PC-3 (cell line): ENCODE measurements at regions not wholly inside any gene's neighbourhood (a gene's known extent, or its start where the extent isn't known, plus 50 kb on each side); places are given as distances from the start of the nearest gene placed in this dataset.

Experiments used
- ATAC-seq: fragments of 200-7000 bp; cut with Tn5 transposase; 2 replicates; pipeline ENCODE4 v1.9.1; 2020; ENCODE audit warnings: mild to moderate bottlenecking, moderate library complexity
- BruUV-seq: library from RNA; stranded (reverse); fragments of 400-500 nt; replicated peaks from 2 replicates; lab custom pipeline; 2021; lab: Mats Ljungman, UMichigan
- CTCF ChIA-PET: fragments of 300-600 bp; sonication (Branson Sonifier 250); formaldehyde crosslinking; loops from one replicate; lab custom pipeline; 2022; ENCODE audit warnings: antibody characterized with exemption; lab: Charles Lee
- POLR2A ChIA-PET: fragments of 300-600 bp; sonication (Branson Sonifier 250); formaldehyde crosslinking; loops from one replicate; lab custom pipeline; 2022; ENCODE audit warnings: antibody characterized with exemption; ENCODE audit not compliant: unreplicated experiment; lab: Charles Lee
- DNase-seq: peaks from one replicate; pipeline ENCODE4 v3.0.0-alpha.2; 2015
- H2AFZ ChIP-seq: fragments of 300-600 bp; sonication (generic); 2 replicates; pipeline ENCODE4 v1.6.0; 2016; ENCODE audit warnings: antibody characterized with exemption, low read length
- H3F3A ChIP-seq: fragments of 300-600 bp; sonication (generic); one replicate; pipeline ENCODE4 v1.6.0; 2017; ENCODE audit warnings: antibody characterized with exemption, low read length, control low read depth, mild to moderate bottlenecking; ENCODE audit not compliant: unreplicated experiment
- H3K27ac ChIP-seq: fragments of 300-600 bp; sonication (generic); 2 replicates; pipeline ENCODE4 v1.5.1; 2016; ENCODE audit warnings: mild to moderate bottlenecking, low read length
- H3K27me3 ChIP-seq: fragments of 300-600 bp; sonication (generic); 2 replicates; pipeline ENCODE4 v1.6.1; 2016; ENCODE audit warnings: low read length, mixed read lengths
- H3K36me3 ChIP-seq: fragments of 300-600 bp; sonication (generic); 2 replicates; pipeline ENCODE4 v1.6.1; 2016; ENCODE audit warnings: low read depth, mixed run types, low read length, mixed read lengths
- H3K4me1 ChIP-seq: fragments of 300-600 bp; sonication (generic); 2 replicates; pipeline ENCODE4 v1.5.1; 2016; ENCODE audit warnings: low read length; ENCODE audit not compliant: insufficient read depth
- H3K4me2 ChIP-seq: fragments of 300-600 bp; sonication (generic); 2 replicates; pipeline ENCODE4 v1.6.0; 2016; ENCODE audit warnings: low read length
- H3K4me3 ChIP-seq: fragments of 300-600 bp; sonication (generic); 2 replicates; pipeline ENCODE4 v1.5.1; 2016; ENCODE audit warnings: mild to moderate bottlenecking, low read length, mixed read lengths
- H3K79me2 ChIP-seq: fragments of 300-600 bp; sonication (generic); 2 replicates; pipeline ENCODE4 v1.6.1; 2017; ENCODE audit warnings: low read length, mixed read lengths
- H3K9ac ChIP-seq: fragments of 300-600 bp; sonication (generic); 2 replicates; pipeline ENCODE4 v1.6.0; 2016; ENCODE audit warnings: mild to moderate bottlenecking, low read length
- H3K9me2 ChIP-seq: fragments of 300-600 bp; sonication (generic); replicated peaks from 2 replicates; pipeline ENCODE4 v1.6.1; 2016; ENCODE audit warnings: mixed run types, low read length, mixed read lengths
- H3K9me3 ChIP-seq: fragments of 300-600 bp; sonication (generic); 2 replicates; pipeline ENCODE4 v1.6.1; 2016; ENCODE audit warnings: low read length, mixed read lengths
- H4K20me1 ChIP-seq: fragments of 300-600 bp; sonication (generic); 2 replicates; pipeline ENCODE4 v1.6.1; 2016; ENCODE audit warnings: low read length, mixed read lengths
- CTCF ChIP-seq: fragments of 300-600 bp; sonication (generic); conservative IDR thresholded peaks from 2 replicates; pipeline ENCODE4 v1.5.1; 2017; ENCODE audit warnings: antibody characterized with exemption, low read depth, mild to moderate bottlenecking, low read length
- EZH2 ChIP-seq: fragments of 300-600 bp; sonication (generic); IDR thresholded peaks from one replicate; pipeline ENCODE4 v1.6.1; 2017; ENCODE audit warnings: antibody characterized with exemption, mild to moderate bottlenecking, low read length; ENCODE audit not compliant: unreplicated experiment
- EZH2phosphoT487 ChIP-seq: fragments of 300-600 bp; sonication (generic); IDR thresholded peaks from 2 replicates; pipeline ENCODE4 v1.6.1; 2018; ENCODE audit warnings: mild to moderate bottlenecking, antibody characterized with exemption, low read length, borderline replicate concordance
- intact Hi-C: fragments of 100-400 bp; cut with micrococcal nuclease; formaldehyde crosslinking; loops from 2 replicates; pipeline ENCODE4 v1.9.0; 2023

GRCh38 chr10:123458933-123459332, 207.2 kb upstream of the GPR26 start:
- DNase-seq (no peak), ATAC-seq (no peak)
- Histone ChIP-seq H3K27ac (no peak overlapping the region), H3K9me3 (no peaks in the 10 kb centered on the region), H3K27me3 (no peaks in the 10 kb centered on the region), H2AFZ (no peak overlapping the region), H3K4me2 (no peak overlapping the region), H3K9me2 (no peaks in the 10 kb centered on the region), H3K9ac (no peak overlapping the region), H3K36me3 (no peaks in the 10 kb centered on the region), H3K4me1 (no peaks in the 10 kb centered on the region), H4K20me1 (no peaks in the 10 kb centered on the region), H3K79me2 (no peaks in the 10 kb centered on the region), H3K4me3 (no peak overlapping the region), H3F3A (no peaks in the 10 kb centered on the region)
- CTCF ChIA-PET, result no interaction called here
- intact Hi-C loops, result no loop called here
- POLR2A ChIA-PET, result no interaction called here
- no TSS peak for BruUV-seq
- no peak for TF ChIP-seq EZH2phosphoT487
- TF ChIP-seq CTCF, result no peak
- no peak for TF ChIP-seq EZH2

GRCh38 chr10:123459371-123460091, 206.6 kb upstream of the GPR26 start:
- no peaks in the 10 kb centered on the region for H3K4me1 ChIP-seq
- no peak overlapping the region for H3K4me3 ChIP-seq
- no TSS peak for BruUV-seq
- H3K27ac ChIP-seq, result no peak overlapping the region
- H2AFZ ChIP-seq, result no peak overlapping the region
- ATAC-seq, result no peak
- no peaks in the 10 kb centered on the region for H3K79me2 ChIP-seq
- TF ChIP-seq EZH2, result no peak
- no peak for TF ChIP-seq EZH2phosphoT487
- TF ChIP-seq CTCF, result no peak
- H3K27me3 ChIP-seq, result no peaks in the 10 kb centered on the region
- no peak overlapping the region for H3K9ac ChIP-seq
- POLR2A ChIA-PET, result no interaction called here
- H3K9me2 ChIP-seq, result no peaks in the 10 kb centered on the region
- intact Hi-C loops, result no loop called here
- no peaks in the 10 kb centered on the region for H3K9me3 ChIP-seq
- no peak overlapping the region for H3K4me2 ChIP-seq
- H4K20me1 ChIP-seq, result no peaks in the 10 kb centered on the region
- DNase-seq, result no peak
- CTCF ChIA-PET, result no interaction called here
- H3K36me3 ChIP-seq, result no peaks in the 10 kb centered on the region
- H3F3A ChIP-seq, result no peaks in the 10 kb centered on the region

- ChIA-PET POLR2A (no interaction called here), CTCF (no interaction called here)
- no peak for TF ChIP-seq EZH2phosphoT487
- no peak for TF ChIP-seq EZH2
- no peak for TF ChIP-seq CTCF
- DNase-seq, result no peak
- H3K27me3 ChIP-seq, result no peaks in the 10 kb centered on the region
- H3K9ac ChIP-seq, result no peak overlapping the region
- intact Hi-C loops, result no loop called here
- H3K36me3 ChIP-seq, result no peaks in the 10 kb centered on the region
- H4K20me1 ChIP-seq, result no peaks in the 10 kb centered on the region
- no peaks in the 10 kb centered on the region for H3K4me1 ChIP-seq
- no peaks in the 10 kb centered on the region for H3K9me2 ChIP-seq
- no peaks in the 10 kb centered on the region for H3F3A ChIP-seq
- no TSS peak for BruUV-seq
- H3K27ac ChIP-seq, result no peak overlapping the region
- H3K9me3 ChIP-seq, result no peaks in the 10 kb centered on the region
- no peak overlapping the region for H3K4me3 ChIP-seq
- H2AFZ ChIP-seq, result no peak overlapping the region
- H3K4me2 ChIP-seq, result no peak overlapping the region
- no peak for ATAC-seq
- H3K79me2 ChIP-seq, result no peaks in the 10 kb centered on the region
Measured at GRCh38 chr10:123462246-123462645, 203.9 kb upstream of the GPR26 start.
